Lung (tissue), 11 donors: ENCODE measurements at regions not wholly inside any gene's neighbourhood (a gene's known extent, or its start where the extent isn't known, plus 50 kb on each side); places are given as distances from the start of the nearest gene placed in this dataset.

Experiments used
- ATAC-seq: fragments of 200-7000 bp; cut with Tn5 transposase; one replicate; pipeline ENCODE4 v1.9.1; 2020; ENCODE audit warnings: moderate number of reproducible peaks; ENCODE audit not compliant: insufficient read depth, low FRiP score
- DNase-seq, 3 donors: peaks; one replicate each; pipeline ENCODE4 v3.0.0-alpha.2; 2013 to 2017
- H3K27ac ChIP-seq, 2 donors: one replicate each; pipeline ENCODE4 v1.5.1; 2013; ENCODE audit warnings: mild to moderate bottlenecking in 2 of 2, moderate library complexity in 2 of 2, control low read depth in 1 of 2, inconsistent platforms in 1 of 2, low read depth in 1 of 2, low read length in 1 of 2
- H3K27me3 ChIP-seq, 3 donors: one replicate each; pipeline ENCODE4 v1.5.1; 2013; ENCODE audit warnings: low read length in 2 of 3; ENCODE audit not compliant: control insufficient read depth in 3 of 3, insufficient read depth in 3 of 3
- H3K36me3 ChIP-seq, 4 donors: one replicate each; pipeline ENCODE4 v1.5.1; 2013; ENCODE audit warnings: low read length in 4 of 4, mild to moderate bottlenecking in 1 of 4, moderate library complexity in 1 of 4; ENCODE audit not compliant: control insufficient read depth in 4 of 4, insufficient read depth in 4 of 4
- H3K4me1 ChIP-seq, 5 donors: one replicate each; pipeline ENCODE4 v1.5.1; 2013; ENCODE audit warnings: low read length in 5 of 5, mild to moderate bottlenecking in 2 of 5, moderate library complexity in 1 of 5; ENCODE audit not compliant: control insufficient read depth in 5 of 5, insufficient read depth in 5 of 5
- H3K4me3 ChIP-seq: one replicate; pipeline ENCODE4 v1.5.1; 2013; ENCODE audit warnings: mild to moderate bottlenecking, control low read depth, moderate library complexity
- H3K9ac ChIP-seq, 2 donors: one replicate each; pipeline ENCODE4 v1.5.1; 2013; ENCODE audit warnings: low read length in 2 of 2, control low read depth in 1 of 2; ENCODE audit not compliant: insufficient read depth in 1 of 2
- H3K9me3 ChIP-seq, 4 donors: one replicate each; pipeline ENCODE4 v1.5.1; 2013; ENCODE audit warnings: low read length in 3 of 4, mild to moderate bottlenecking in 1 of 4, moderate library complexity in 1 of 4; ENCODE audit not compliant: control insufficient read depth in 4 of 4, insufficient read depth in 3 of 4
- WGBS, 2 donors: extraction: QIAGEN DNeasy Blood & Tissue Kit; methylation state at CpG; one replicate each; pipeline ENCODE4 v1.1.7; 2013; 5-methylcytosine and 5-hydroxymethylcytosine counted together
- TF ChIP-seq, protein P1 (sequence below): IDR thresholded peaks from 2 replicates; pipeline ENCODE4 v1.5.1; 2012; ENCODE audit warnings: mild to moderate bottlenecking; ENCODE audit errors: control extremely low read depth, extremely low read depth
- donor health status: control.
- donor health status: control.
- donor health status: Bipolar disorder and iron deficiency.
- donor health status: healthy.
- donor health status: DM: yes; HTN: yes; CAD: no.

- Histone ChIP-seq H3K9me3 (no peaks in the 10 kb centered on the region), H3K27ac (no peak overlapping the region), H3K36me3 (no peaks in the 10 kb centered on the region), H3K4me1 (no peaks in the 10 kb centered on the region), H3K9ac (no peak overlapping the region), H3K27me3 (no peaks in the 10 kb centered on the region), H3K4me3 (no peak overlapping the region)
- TF ChIP-seq, protein P1, sequence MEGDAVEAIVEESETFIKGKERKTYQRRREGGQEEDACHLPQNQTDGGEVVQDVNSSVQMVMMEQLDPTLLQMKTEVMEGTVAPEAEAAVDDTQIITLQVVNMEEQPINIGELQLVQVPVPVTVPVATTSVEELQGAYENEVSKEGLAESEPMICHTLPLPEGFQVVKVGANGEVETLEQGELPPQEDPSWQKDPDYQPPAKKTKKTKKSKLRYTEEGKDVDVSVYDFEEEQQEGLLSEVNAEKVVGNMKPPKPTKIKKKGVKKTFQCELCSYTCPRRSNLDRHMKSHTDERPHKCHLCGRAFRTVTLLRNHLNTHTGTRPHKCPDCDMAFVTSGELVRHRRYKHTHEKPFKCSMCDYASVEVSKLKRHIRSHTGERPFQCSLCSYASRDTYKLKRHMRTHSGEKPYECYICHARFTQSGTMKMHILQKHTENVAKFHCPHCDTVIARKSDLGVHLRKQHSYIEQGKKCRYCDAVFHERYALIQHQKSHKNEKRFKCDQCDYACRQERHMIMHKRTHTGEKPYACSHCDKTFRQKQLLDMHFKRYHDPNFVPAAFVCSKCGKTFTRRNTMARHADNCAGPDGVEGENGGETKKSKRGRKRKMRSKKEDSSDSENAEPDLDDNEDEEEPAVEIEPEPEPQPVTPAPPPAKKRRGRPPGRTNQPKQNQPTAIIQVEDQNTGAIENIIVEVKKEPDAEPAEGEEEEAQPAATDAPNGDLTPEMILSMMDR: no peak
- WGBS, 2 donors: 51 to 69% methylated on average over 1 of the region's 1 CpG
- DNase-seq (no peak), ATAC-seq (no peak)
Measured at GRCh38 chr6:74167976-74168375, 472.0 kb downstream of the CD109 start.

DNA sequence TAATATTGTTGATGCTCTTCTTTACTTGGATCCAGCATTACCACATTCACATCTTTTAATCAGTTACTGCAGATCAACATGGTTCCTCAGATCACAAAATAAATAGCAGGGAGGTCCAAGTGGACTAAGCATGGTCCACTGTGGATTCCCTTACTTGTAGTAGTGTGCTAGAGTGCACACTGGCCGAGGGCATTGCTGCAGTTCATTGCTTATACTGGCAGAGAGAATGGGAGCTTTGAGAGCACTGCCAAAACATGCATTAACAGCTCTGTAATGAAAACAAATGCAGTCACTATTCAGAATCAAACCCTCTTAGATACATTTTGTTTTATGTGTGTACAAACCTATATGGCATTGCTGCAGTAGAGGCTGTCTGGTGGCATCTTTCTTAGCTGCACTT is 471.5 kb downstream of the CD109 start:
- H3K36me3 ChIP-seq: no peaks in the 10 kb centered on the region
- no peaks in the 10 kb centered on the region for H3K27me3 ChIP-seq
- WGBS, 2 donors: 42 to 52% methylated on average over 1 of the region's 1 CpG
- H3K4me3 ChIP-seq: no peak overlapping the region
- DNase-seq (no peak), ATAC-seq (no peak)
- no peaks in the 10 kb centered on the region for H3K9me3 ChIP-seq
- H3K9ac ChIP-seq: no peak overlapping the region
- H3K27ac ChIP-seq: no peak overlapping the region
- H3K4me1 ChIP-seq: no peaks in the 10 kb centered on the region
- TF ChIP-seq, protein P1: no peak

- TF ChIP-seq, protein P1: no peak
- Histone ChIP-seq H3K27me3 (no peaks in the 10 kb centered on the region), H3K36me3 (no peaks in the 10 kb centered on the region), H3K4me3 (no peak overlapping the region), H3K9me3 (no peaks in the 10 kb centered on the region), H3K9ac (no peak overlapping the region), H3K27ac (no peak overlapping the region), H3K4me1 (no peaks in the 10 kb centered on the region)
- no peak for DNase-seq
- WGBS, 2 donors: 41 to 46% methylated on average over 2 of the region's 2 CpGs
- no peak for ATAC-seq
Measured at GRCh38 chr6:74166849-74167248, 470.8 kb downstream of the CD109 start.

- TF ChIP-seq, protein P1: no peak
- Histone ChIP-seq H3K9ac (no peak overlapping the region), H3K9me3 (no peaks in the 10 kb centered on the region), H3K4me3 (no peak overlapping the region), H3K36me3 (no peaks in the 10 kb centered on the region), H3K4me1 (no peaks in the 10 kb centered on the region), H3K27ac (no peak overlapping the region), H3K27me3 (no peaks in the 10 kb centered on the region)
- no peak for DNase-seq
- ATAC-seq: no peak
Measured at GRCh38 chr6:74161380-74161779, 465.4 kb downstream of the CD109 start.
